Epithelial cell of proximal tubule (primary cell): ENCODE measurements at regions not wholly inside any gene's neighbourhood (a gene's known extent, or its start where the extent isn't known, plus 50 kb on each side); places are given as distances from the start of the nearest gene placed in this dataset.

Experiments
- DNase-seq: peaks from one replicate; pipeline ENCODE4 v3.0.0-alpha.2; 2011; ENCODE audit warnings: low read depth
- H3K4me3 ChIP-seq: 2 replicates; pipeline ENCODE4 v1.5.1; 2011; ENCODE audit warnings: low read depth, mild to moderate bottlenecking, low read length
- CTCF ChIP-seq: conservative IDR thresholded peaks from 2 replicates; pipeline ENCODE4 v1.5.1; 2012; ENCODE audit warnings: low read depth, mild to moderate bottlenecking, low read length

DNA sequence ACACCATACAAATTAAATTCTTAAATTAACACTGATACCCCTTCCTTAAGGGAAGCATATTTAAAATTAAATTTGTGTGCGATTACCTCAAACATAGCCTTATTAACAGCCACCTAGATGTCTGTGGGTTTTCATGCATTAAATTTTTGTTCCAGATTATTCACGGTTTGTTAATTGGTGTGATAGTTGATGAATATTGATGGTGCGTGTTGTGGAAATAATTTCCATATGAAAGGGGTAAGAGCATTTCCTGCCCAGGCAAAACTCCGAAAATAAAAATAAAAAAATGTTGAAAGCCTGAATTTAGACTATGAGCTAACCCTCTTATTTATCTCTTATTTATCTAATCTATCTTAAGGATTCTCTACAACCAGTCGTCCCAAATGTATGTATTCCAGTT is 679.3 kb upstream of the CELF2 start:
- no peak overlapping the region for H3K4me3 ChIP-seq
- TF ChIP-seq CTCF, result no peak
- DNase-seq, result no peak

- no peak for DNase-seq
- no peak overlapping the region for H3K4me3 ChIP-seq
- TF ChIP-seq CTCF, result no peak
Measured at GRCh38 chr10:10346390-10347150, 671.1 kb upstream of the CELF2 start.

- no peak for TF ChIP-seq CTCF
- H3K4me3 ChIP-seq, result no peak overlapping the region
- DNase-seq, result no peak
Measured at GRCh38 chr10:10350050-10350449, 667.6 kb upstream of the CELF2 start.

GRCh38 chr10:10351451-10351850 is 666.2 kb upstream of the CELF2 start:
- no peak for TF ChIP-seq CTCF
- DNase-seq, result no peak
- no peak overlapping the region for H3K4me3 ChIP-seq

DNA sequence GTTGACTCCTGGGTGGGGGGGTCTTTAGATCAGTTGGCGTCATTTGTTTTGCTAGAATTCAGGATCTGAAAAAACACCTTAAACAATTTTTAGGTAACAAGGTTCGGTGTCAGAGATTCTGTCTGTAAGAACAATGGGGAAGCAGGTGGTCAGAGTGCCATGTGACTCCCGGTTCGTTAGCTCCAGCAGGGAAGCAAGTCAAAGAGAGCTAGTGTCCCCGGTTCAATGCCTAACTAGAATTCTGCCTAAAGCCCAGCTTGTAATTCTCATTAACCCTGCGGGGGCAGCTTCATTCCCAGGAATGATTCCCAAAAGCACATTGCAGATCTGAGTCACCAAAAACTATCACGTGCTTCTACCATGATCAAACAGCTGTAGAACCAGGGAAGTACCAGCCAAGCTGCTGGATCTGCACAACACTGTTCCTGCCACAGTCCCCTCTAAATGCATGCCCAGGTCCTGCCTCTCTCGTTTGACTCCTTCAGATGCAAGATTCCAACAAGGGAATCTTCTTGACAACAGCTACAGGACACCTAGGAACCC is 664.3 kb upstream of the CELF2 start:
- H3K4me3 ChIP-seq, result no peak overlapping the region
- TF ChIP-seq CTCF, result no peak

DNA sequence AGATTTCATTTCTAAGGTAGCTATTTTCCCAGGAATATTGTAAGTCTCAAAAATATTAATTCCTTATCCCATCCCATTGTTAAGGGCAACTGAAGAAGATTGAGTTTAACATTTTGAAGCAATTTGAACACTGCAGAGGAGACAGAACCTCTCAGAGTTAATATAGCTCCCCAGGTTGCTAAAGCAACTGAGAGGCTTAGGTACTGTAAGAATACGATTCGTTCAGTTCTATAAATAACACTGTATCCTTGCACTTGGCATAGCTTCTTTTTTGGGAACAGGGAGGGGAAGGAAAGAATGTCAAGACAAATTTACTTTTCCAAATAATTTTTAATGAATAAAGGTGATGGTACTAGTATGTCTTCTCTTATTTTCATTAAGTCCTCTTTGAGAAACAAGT is 658.4 kb upstream of the CELF2 start:
- H3K4me3 ChIP-seq, result no peak overlapping the region
- no peak for TF ChIP-seq CTCF

More for the DNA sequence above, 664.3 kb upstream of the CELF2 start:
- DNase-seq, result no peak

More for the DNA sequence above, 658.4 kb upstream of the CELF2 start:
- DNase-seq, result no peak
